Thyroid gland (tissue), 4 donors: ENCODE measurements at regions not wholly inside any gene's neighbourhood (a gene's known extent, or its start where the extent isn't known, plus 50 kb on each side); places are given as distances from the start of the nearest gene placed in this dataset.

ENCODE experiments used
- DNase-seq, 2 donors: peaks; one replicate each; pipeline ENCODE4 v3.0.0-alpha.2; 2019
- H3K27ac ChIP-seq, 3 donors: fragments of 200-600 bp; sonication (generic); 1 replicate in 2 of 3; 2 replicates in 1 of 3; pipeline ENCODE4 v1.5.1; 2016 to 2019; ENCODE audit warnings: mild to moderate bottlenecking in 1 of 3, moderate library complexity in 1 of 3
- H3K27me3 ChIP-seq: fragments of 200-600 bp; sonication (generic); one replicate; pipeline ENCODE4 v1.5.1; 2019
- H3K36me3 ChIP-seq, 2 donors: fragments of 200-600 bp; sonication (generic); one replicate each; pipeline ENCODE4 v1.5.1; 2016 to 2019
- H3K4me1 ChIP-seq, 2 donors: fragments of 200-600 bp; sonication (generic); one replicate each; pipeline ENCODE4 v1.5.1; 2017 to 2019
- H3K4me3 ChIP-seq, 3 donors: fragments of 200-600 bp; sonication (generic); replicated peaks in 1 of 3; 1 replicate in 2 of 3; 2 replicates in 1 of 3; pipeline ENCODE4 v1.5.1; 2016; ENCODE audit warnings: mild to moderate bottlenecking in 1 of 3
- H3K9me3 ChIP-seq: fragments of 200-600 bp; sonication (generic); one replicate; pipeline ENCODE4 v1.5.1; 2017
- CTCF ChIP-seq, 6 experiments: fragments of 200-600 bp in 3 of 6; fragments of 450-650 bp in 3 of 6; sonication (generic) in 3 of 6; IDR thresholded peaks; one replicate each; pipeline ENCODE4 v1.5.1; 2016 to 2019; ENCODE audit warnings: antibody characterized with exemption in 6 of 6, mild to moderate bottlenecking in 2 of 6, inconsistent platforms in 1 of 6, moderate library complexity in 1 of 6
- POLR2A ChIP-seq, 2 donors: fragments of 450-650 bp; IDR thresholded peaks; one replicate each; pipeline ENCODE4 v1.6.1; 2017; ENCODE audit warnings: antibody characterized with exemption in 2 of 2, mild to moderate bottlenecking in 2 of 2, moderate library complexity in 1 of 2
- WGBS, 2 donors: methylation state at CpG; one replicate each; pipeline ENCODE4 v1.1.5; 2017; 5-methylcytosine and 5-hydroxymethylcytosine counted together
- intact Hi-C: fragments of 100-400 bp; cut with DNase I; formaldehyde crosslinking; loops from one replicate; pipeline ENCODE4 v1.15.1; 2023

GRCh38 chr9:11973511-11973910 is 719.7 kb upstream of the TYRP1 start:
- TF ChIP-seq POLR2A (IDR thresholded peaks at IDR 0.05), result no peak
- no peak for TF ChIP-seq CTCF (IDR thresholded peaks at IDR 0.05)
- H3K4me3 ChIP-seq, result no peak overlapping the region
- DNase-seq, result no peak
- no peaks in the 10 kb centered on the region for H3K36me3 ChIP-seq
- no peak overlapping the region for H3K27ac ChIP-seq
- no peaks in the 10 kb centered on the region for H3K27me3 ChIP-seq
- intact Hi-C loops, result no loop called here
- H3K9me3 ChIP-seq, result no peaks in the 10 kb centered on the region
- H3K4me1 ChIP-seq, result no peaks in the 10 kb centered on the region
- 76 to 79% methylated on average over 1 of the region's 1 CpG for WGBS, 2 donors

GRCh38 chr9:11992866-11993265 is 700.3 kb upstream of the TYRP1 start:
- 67 to 70% methylated on average over 1 of the region's 1 CpG for WGBS, 2 donors
- no peak for DNase-seq
- H3K27me3 ChIP-seq, result no peaks in the 10 kb centered on the region
- H3K9me3 ChIP-seq, result no peaks in the 10 kb centered on the region
- H3K4me3 ChIP-seq, result no peak overlapping the region
- TF ChIP-seq POLR2A (IDR thresholded peaks at IDR 0.05) (no peak), CTCF (IDR thresholded peaks at IDR 0.05) (no peak)
- no peak overlapping the region for H3K27ac ChIP-seq
- no peaks in the 10 kb centered on the region for H3K36me3 ChIP-seq
- intact Hi-C loops, result no loop called here
- no peaks in the 10 kb centered on the region for H3K4me1 ChIP-seq

- intact Hi-C loops, result no loop called here
- H3K36me3 ChIP-seq, result no peaks in the 10 kb centered on the region
- DNase-seq, result no peak
- WGBS, 2 donors, result 96% methylated on average over 1 of the region's 1 CpG
- H3K9me3 ChIP-seq, result no peaks in the 10 kb centered on the region
- no peak overlapping the region for H3K4me3 ChIP-seq
- H3K4me1 ChIP-seq, result no peaks in the 10 kb centered on the region
- H3K27ac ChIP-seq, result no peak overlapping the region
- TF ChIP-seq POLR2A (IDR thresholded peaks at IDR 0.05), result no peak
- TF ChIP-seq CTCF (IDR thresholded peaks at IDR 0.05), result no peak
- H3K27me3 ChIP-seq, result no peaks in the 10 kb centered on the region
Observed at GRCh38 chr9:12014488-12014887, 678.7 kb upstream of the TYRP1 start.

- intact Hi-C loops, result no loop called here
- no peaks in the 10 kb centered on the region for H3K36me3 ChIP-seq
- no peaks in the 10 kb centered on the region for H3K9me3 ChIP-seq
- 76 to 87% methylated on average over 8 of the region's 8 CpGs for WGBS, 2 donors
- no peaks in the 10 kb centered on the region for H3K27me3 ChIP-seq
- TF ChIP-seq CTCF (IDR thresholded peaks at IDR 0.05) (no peak), POLR2A (IDR thresholded peaks at IDR 0.05) (no peak)
- DNase-seq, result no peak
- H3K27ac ChIP-seq, result no peak overlapping the region
- H3K4me3 ChIP-seq, result no peak overlapping the region
- H3K4me1 ChIP-seq, result no peaks in the 10 kb centered on the region
Observed at GRCh38 chr9:12054235-12054634, 639.0 kb upstream of the TYRP1 start.

- no peak overlapping the region for H3K4me3 ChIP-seq
- H3K36me3 ChIP-seq, result no peaks in the 10 kb centered on the region
- DNase-seq, result no peak
- TF ChIP-seq POLR2A (IDR thresholded peaks at IDR 0.05) (no peak), CTCF (IDR thresholded peaks at IDR 0.05) (no peak)
- no peaks in the 10 kb centered on the region for H3K4me1 ChIP-seq
- WGBS, 2 donors, result 81 to 88% methylated on average over 2 of the region's 2 CpGs
- no peaks in the 10 kb centered on the region for H3K27me3 ChIP-seq
- intact Hi-C loops, result no loop called here
- H3K27ac ChIP-seq, result no peak overlapping the region
- H3K9me3 ChIP-seq, result no peaks in the 10 kb centered on the region
Observed at GRCh38 chr9:12056874-12057273, 636.3 kb upstream of the TYRP1 start.
